OCI-LY3 (cell line): ENCODE measurements at regions not wholly inside any gene's neighbourhood (a gene's known extent, or its start where the extent isn't known, plus 50 kb on each side); places are given as distances from the start of the nearest gene placed in this dataset.

ENCODE experiments used
- EZH2phosphoT487 ChIP-seq: fragments of 200-600 bp; shearing (Covaris generic); IDR thresholded peaks from 2 replicates; pipeline ENCODE4 v1.6.1; 2018; ENCODE audit warnings: antibody characterized with exemption, mixed run types, low read depth
- TF ChIP-seq, protein P1 (sequence below): fragments of 200-600, 300-600 bp; sonication (generic); IDR thresholded peaks from 2 replicates; pipeline ENCODE4 v1.5.1; 2014; ENCODE audit warnings: antibody characterized with exemption, low read length, low read depth

DNA sequence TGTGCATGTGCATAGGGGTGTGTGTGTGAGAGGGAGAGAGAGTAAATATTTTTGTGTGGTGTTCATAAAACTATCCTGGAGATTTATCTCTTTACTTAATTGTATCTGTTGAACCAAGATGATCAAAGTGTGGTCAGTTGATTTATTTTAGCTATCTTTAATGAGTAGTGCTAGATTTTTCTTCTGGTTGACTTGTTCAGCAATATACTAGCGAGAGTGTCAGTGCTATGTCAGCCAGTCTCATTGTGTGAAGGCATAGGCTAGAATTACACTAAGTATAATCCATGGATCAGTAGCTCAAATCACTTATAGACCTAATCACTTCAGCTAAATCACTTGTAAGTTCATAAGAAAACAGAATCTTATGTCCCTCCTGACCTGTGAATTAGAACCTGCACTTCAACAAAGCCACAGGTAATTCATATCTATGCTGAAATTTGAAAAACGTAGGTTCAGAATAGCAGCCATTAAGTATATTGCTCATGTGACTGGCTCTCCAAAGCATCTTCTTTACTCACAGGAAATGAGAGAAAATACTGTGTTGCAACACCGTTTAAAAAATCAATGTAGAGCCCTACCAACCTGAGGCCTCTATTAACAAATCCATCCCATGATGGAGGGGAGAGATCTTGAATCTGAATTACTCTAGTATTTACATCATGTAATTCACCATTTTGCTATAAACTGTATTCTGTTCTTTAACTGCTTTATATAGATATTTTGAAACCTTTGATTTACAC, 203.1 kb upstream of the ACTBL2 start:
- TF ChIP-seq, protein P1, sequence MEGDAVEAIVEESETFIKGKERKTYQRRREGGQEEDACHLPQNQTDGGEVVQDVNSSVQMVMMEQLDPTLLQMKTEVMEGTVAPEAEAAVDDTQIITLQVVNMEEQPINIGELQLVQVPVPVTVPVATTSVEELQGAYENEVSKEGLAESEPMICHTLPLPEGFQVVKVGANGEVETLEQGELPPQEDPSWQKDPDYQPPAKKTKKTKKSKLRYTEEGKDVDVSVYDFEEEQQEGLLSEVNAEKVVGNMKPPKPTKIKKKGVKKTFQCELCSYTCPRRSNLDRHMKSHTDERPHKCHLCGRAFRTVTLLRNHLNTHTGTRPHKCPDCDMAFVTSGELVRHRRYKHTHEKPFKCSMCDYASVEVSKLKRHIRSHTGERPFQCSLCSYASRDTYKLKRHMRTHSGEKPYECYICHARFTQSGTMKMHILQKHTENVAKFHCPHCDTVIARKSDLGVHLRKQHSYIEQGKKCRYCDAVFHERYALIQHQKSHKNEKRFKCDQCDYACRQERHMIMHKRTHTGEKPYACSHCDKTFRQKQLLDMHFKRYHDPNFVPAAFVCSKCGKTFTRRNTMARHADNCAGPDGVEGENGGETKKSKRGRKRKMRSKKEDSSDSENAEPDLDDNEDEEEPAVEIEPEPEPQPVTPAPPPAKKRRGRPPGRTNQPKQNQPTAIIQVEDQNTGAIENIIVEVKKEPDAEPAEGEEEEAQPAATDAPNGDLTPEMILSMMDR = no peak
- no peak for TF ChIP-seq EZH2phosphoT487
